ENCODE measurements at regions not wholly inside any gene's neighbourhood (a gene's known extent, or its start where the extent isn't known, plus 50 kb on each side); places are given as distances from the start of the nearest gene placed in this dataset.
"Not testable (repeated sequence)": the region's sequence is repeated elsewhere in the genome, so short reads cannot be mapped to it uniquely, and the experiment has no call there.

DNA sequence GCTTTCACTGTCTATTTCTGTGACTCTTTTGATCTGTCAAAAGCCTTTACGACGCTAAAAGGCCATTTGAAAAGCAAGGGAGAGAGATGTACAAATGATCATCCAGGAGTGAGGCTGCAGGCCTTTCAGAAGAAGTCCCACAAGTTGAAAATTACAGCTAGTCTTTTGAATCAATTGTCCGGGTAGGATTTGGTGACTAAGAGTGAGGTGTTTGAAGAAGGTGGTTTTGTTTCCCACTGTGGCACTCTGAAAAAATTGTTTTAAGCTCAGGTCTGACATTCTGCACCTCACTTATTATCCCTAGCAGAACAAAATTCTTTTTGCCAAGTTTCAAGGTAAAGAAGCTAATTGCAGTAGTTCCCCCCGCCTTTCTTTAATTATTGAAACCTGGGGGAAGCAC lies 50.8 kb upstream of the TMEM108 start:
- DNase-seq: no peak

DNA sequence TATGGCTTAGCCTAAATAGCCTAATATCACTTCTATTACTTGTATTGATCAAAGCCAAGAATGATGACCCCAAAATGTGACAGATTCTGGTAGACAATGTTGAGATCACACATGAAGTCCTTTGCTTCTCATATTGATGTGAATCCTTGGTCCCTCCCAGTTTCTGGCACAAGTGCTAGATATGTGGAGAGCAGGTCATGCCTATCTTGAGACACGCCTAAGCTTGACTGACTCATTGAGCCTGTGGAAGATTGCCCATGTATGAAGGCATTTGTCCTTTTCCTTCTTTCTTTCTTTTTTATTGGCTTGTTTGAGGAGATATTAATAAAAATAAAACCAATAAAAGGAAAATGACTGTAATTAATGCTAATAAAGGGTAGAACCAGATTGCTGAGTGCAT lies 54.0 kb upstream of the TMEM108 start:
- DNase-seq: no peak

DNA sequence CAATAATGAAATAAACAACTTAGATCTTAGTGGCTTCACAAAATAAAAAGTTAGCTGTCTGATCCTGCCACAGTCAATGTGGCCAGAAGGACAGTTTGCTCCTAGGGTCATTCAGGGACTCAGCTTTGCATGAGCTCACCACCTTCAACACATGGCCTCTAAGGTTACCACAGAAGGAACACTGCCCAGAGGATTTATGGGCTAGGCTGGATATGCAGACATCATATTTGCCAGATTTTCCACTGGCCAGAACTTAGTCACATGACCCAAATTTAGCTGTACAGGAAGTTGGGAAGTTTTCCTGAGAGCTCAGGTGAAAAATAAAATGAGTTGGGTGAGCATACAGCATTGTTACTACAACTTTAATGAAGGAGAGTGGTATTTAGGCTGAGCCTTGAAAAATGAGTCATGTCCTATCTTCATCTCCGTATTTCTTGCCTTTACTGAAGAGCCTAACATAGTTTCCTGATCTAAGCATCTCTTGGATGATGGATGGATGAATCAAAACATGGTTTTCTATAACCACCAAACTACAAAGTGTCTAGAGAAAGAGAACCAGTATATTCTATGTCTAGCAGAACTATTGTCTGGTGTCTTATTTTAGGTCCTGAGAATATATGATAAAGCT lies 54.9 kb upstream of the TMEM108 start:
- DNase-seq: no peak

DNA sequence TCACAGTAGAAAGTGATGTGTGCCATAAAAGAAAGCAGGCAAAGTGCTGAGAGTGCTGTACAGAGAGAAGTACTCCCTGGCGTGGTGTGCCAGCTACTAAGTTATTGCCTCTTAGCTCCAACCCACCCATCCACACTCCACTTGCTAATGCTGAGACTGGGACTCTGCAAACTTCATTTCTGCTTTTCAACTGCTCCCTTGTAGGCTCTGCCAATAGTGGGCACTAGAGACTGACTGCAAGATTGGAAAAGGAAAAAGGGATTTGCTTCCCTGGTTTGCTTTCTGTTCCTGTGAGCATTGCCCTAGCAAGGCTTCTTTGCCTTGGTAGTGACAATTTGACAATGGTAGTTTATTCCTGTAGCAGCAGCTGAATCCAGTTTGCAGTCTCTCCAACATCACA lies 56.5 kb upstream of the TMEM108 start:
- no peak for DNase-seq

DNA sequence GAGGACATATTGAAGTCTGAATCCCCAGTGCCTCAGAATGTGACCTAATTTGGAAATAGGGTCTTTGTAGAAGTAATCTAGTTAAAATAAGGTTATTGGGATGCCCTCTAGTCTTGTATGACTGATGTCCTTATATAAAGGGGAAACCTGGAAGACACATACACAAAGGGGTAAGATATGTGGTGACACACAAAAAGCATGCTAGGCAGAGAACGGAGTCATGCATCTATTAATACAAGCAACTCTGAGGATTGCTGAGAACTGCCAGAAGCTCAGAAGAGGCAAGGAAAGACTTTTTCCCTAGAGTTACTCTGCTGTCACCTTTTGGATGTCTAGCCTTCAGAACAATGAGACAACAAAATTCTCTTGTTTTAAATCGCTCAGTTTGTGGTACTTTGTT lies 58.1 kb upstream of the TMEM108 start:
- no peak for DNase-seq

DNA sequence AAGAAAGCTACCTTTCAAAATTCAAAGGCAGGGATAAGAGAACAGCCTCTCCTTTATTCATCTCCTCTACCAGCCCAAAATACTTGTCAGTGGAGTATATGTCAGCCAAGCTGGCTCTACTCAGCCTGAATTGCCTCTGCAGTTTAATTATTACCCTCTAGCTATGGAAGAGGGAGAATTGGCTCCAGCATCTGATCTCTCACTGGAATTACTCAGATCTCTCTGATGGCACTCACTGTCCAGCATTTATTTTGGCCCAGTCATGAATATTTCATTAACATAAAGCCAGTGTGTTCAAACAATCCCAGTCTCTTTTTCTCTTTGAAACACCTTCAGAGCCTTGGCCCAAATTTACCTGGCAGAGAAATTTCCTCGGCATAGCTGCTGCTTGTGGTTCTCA lies 58.6 kb upstream of the TMEM108 start:
- DNase-seq: no peak

DNA sequence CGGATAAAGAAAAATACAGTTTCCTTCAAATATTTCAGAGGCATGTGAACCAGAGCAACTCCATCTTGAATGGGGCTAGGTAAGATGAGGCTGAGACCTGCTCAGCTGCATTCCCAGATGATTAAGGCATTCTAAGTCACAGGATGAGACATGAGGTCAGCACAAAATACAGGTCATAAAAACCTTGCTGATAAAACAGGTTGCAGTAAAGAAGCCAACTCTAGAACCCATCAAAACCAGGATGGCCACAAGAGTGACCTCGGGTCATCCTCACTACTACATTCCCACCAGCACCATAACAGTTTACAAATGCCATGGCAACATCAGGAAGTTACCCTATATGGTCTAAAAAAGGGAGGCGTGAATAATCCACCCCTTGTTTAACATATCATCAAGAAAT lies 59.2 kb upstream of the TMEM108 start:
- DNase-seq: not testable (repeated sequence)

DNA sequence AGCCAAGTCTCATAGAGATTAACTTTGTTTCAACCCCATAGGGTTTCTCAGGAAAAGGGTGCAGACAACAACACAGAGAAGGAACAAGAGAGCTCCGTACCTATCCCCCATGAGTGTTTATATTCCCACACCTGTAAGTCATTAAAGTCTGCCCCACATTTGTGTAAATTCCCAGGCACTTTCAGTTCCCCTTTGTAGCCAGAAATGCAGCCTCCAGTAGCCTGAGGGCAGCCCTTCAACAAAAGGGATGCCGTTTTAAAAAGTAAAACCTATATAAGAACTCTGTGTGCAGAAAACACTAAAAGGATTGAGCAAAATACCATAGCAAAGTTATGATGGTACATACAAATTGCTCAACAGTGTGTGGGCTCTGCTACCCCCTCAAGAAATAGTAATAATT lies 59.7 kb upstream of the TMEM108 start:
- no peak for DNase-seq

DNA sequence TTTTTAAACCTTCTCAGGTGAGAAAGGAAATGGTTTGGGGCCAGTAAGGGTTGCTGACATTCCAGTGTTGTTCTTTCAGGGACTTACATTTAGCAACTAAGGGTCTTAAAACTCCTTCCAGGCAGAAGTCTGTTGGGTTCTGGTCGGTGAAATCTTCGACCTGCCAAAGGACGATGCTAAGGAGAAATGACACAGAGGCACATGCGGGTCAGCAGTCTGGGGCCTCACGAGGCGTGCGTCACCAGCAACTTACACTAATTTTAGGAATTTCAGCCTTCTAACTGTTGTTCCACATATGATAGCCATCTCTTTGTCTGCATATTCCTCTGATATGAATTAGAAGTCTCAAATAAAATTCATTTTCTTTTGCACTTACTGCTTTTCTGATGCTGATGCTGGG lies 64.1 kb upstream of the TMEM108 start:
- no peak for DNase-seq

DNA sequence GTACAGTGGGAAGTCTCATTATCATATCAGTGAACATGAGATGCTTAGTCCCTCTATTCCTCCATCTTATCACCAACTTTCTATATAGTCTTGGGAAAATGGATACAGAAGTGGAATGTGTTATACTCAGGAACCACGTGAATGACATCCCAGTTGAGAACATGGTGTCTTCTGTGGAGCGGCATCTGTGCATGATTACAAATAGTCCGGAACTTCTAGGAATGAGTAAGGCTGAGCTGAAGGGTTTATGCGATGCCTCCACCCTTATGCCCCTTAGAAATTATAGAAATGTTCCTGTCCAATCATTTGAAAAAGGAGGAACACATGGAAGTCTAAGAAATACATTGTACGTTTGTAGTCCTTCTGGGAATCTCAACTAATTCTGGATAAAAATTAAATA lies 64.8 kb upstream of the TMEM108 start:
- DNase-seq: no peak

DNA sequence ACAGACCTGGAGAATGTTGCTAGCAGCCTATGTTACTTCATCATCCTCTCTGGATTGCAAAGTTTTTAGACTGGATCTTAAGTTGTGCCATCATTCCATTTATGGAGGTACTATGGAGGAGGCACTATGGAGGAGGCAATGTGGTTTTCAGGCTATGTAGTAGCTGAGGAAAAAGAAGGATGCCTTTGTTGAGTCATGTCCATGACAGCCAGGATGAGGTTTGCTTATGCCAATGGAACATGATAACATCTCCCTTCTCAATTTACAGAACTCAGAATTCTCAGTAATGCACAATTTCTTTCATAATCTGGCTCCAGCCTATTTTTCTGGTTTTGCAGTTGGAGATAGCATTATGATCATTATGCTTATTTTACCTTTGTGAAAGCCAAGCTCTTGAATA lies 65.9 kb upstream of the TMEM108 start:
- no peak for DNase-seq

DNA sequence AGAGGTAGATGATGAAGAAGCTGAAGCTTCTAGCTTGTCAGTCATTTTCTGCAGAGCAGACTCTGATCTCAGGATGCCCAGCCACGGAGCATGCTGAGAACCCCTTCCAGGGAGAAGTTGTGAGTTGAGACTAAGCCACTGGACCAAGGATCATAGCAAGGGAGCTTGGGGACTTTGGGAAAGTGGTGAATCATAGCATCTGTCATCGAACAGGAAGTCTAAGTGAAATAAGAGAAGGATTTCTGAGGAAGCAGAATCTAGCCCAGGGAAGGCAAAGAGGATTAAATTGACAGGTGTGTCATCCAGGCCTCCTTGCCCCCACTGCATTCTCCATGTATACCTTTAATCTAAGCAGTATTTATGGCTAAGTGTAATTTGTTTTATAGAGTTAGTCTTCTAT lies 71.8 kb upstream of the TMEM108 start:
- DNase-seq: no peak

DNA sequence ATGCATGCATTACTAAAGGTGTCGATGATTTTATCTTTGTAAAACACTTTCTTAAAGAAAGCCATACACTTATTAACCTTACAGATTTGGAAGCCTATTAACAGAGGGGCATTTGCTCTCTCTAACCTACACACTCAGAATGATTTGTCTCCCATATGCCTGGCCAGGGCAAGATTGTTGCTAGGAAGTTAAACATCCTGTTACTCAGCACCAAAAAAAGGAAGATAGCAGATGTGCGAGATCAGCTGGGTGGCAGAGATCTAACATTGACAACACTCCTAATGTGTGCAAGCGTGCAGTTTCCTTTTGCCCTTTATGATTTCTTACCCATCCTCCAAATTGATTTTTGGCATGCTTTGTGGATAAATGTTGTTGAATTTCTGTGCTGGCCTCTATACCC lies 73.9 kb upstream of the TMEM108 start:
- DNase-seq: no peak

DNA sequence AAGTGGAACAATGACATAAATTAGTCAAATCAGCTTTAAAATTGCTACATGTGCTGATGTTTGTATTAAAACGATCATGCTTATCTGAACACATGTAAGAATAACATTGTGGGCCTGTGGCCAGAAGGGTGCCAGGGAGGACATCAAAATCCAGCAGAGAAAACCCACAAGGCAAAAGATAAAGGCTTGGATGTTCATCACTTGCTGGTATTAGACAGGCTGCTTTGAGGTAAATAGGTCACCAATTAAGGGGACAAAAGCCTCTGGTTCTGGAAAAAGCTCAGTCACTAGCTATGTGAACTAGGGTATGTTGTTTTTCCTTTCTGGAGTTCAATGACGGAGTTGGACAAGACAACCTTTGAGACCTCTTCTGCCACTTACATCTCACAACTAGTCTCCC lies 74.4 kb upstream of the TMEM108 start:
- no peak for DNase-seq

DNA sequence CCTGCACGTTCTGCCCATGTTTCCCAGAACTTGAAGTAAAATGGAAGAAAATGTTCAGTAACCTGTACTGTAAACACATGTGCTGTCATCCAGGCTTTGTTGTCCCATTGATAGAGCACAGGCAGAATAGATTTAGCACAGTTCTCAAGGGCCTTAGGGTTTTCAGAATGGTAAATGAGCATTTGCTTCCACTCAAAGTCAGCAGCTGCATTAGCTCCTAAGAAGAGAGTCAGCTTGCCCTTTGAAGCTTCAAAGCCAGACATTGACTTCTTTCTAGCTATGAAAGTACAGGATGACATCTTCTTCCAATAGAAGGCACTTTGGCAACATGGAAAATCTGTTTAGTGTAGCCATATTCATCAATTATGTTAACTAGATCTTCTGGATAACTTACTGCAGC lies 76.2 kb upstream of the TMEM108 start:
- no peak for DNase-seq

DNA sequence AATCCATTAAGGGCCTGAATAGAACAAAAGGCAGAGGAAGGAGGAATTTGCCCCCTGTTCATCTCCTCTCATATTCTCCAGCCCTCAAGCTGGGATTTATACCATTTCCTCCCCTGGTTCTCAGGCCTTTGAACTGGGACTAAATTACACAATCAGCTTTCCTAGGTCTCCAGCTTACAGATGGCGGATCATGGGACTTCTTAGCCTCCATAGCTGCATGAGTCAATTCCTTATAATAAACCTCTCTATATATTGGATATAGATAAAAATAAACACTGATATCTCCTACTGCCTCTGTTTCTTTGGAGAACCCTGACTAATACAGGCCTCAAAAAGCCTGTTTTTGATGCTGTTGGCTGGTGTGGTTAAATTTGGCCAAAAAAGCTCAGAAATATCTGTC lies 84.5 kb upstream of the TMEM108 start:
- DNase-seq: no peak

DNA sequence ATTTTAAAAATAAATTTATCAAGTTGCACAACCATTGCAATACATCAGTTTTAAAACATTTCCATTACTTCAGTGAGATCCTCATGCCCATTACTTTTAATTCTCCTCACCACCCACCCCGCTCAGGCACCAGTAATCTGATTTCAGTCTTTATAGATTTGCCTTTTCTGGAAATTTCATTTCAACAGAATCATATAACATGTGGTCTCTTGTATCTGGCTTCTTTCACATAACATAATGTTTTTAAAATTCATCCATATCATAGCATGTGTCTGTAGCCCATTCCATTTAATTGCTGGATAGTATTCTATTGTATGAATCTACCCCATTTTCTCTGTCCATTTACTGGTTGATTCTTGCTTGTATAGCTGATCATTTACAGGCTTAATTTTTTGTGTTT lies 110.3 kb upstream of the TMEM108 start:
- DNase-seq: no peak

DNA sequence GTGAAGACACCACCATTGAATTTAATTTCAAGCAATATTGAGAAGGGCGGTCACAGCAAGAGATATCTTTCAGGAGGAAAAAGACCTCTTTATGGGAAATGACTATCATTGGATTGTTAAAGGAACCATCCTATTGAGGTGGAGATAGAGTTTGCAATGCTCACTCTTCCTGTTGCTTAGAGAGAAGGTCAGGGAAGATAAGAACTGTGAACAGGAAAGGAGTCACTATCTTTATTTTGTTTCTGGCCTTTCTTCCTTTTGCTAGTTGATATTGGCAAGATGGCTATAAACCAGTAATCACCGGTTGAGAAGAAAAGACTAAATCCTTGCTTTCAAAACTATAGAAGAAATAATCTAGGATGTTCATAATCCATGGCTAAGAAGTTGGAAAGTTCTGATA lies 112.1 kb upstream of the TMEM108 start:
- no peak for DNase-seq

DNA sequence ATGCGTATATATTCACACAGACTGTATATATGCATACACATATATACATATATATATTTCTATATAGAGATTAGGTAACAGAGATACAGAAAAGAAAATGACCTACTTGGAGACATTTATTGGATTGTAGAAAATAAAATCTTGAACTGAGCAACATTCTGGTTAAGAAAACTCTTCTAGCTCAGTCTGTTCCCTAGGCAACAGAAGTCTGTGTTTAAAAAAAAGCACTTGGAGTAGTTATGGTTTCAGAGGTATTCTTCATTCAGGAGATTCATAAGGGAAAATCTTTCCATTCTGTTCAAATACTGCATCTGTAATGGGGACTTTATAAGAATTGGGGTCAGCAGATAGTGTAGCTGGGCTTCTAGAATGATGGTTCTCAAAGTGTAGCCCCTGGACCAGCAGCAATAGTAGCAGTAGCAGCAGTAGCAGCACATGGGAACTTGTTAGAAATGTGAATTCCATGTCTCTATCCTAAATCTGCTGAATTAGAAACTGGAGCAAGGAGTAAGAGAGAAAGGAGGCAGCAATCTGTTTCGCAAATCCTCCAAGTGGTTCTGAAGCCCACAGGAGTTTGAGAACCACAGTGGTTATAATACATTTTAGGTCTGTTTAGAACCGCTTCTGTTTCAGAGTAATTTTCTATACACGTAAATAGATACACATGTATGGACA lies 112.8 kb upstream of the TMEM108 start:
- no peak for DNase-seq

DNA sequence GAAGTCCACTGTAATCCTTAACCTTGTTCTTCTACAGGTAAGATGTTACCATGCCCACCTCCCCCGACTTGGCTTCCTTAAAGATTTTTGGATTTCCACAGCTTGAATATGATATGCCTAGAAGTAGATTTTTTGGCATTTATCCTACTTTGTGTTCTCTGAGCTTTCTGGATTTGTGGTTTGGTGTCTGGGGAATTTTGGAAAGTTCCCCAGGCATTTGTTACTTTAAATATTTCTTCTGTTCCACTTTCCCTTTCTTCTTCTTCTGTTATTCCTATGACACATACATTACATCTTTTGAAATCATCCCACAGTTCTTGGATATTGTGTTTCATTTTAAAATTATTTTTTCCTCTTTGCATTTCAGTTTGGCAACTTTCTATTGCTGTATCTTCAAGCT lies 122.1 kb upstream of the TMEM108 start:
- no peak for DNase-seq

DNA sequence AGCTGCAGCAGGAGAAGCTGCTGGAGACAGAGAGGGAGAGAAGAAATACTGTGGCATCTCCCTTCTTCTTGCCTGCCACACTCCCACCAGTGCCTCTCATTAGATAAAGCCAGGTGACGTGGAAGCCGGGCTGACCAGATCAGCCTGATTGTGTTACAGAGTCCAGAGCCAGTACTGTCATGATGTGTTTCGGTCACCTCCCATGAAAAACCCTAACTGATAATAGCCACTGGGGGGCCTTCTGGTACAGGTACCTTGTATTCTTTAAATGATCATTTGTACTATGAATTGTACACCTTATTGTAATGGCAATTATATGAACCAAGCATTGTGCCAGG lies 125.8 kb upstream of the TMEM108 start:
- DNase-seq: no peak

DNA sequence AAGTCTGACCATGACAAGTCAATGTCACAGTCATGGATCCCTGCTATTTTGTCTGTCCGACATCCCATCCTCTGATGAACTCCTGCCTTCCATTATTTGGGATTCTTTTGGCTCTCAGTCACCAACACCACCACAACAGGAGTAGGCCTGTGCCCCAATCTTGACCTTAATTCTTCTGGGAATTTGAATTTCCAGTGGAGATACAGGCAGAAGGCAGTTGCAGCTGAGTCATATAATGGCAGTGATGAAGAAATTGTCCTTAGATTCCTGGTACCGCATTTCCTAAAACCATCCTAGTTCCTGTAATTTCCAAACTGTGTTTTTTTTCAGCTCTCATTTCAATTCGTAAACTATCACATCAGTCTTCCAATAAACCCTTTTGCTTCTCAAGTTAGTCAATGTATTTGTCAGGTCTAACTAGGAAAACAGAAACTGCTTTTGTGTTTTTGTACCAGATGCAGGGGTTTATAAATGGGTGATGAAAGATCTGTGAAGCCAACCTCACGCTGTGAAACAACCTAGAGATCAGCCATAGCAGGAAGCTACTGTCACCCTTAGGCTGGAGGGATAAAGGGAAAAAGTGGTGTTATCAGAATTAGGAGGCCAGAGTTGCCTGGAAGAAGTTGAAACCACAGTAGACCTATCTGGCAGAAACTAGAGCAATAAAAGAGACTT lies 126.3 kb upstream of the TMEM108 start:
- no peak for DNase-seq

DNA sequence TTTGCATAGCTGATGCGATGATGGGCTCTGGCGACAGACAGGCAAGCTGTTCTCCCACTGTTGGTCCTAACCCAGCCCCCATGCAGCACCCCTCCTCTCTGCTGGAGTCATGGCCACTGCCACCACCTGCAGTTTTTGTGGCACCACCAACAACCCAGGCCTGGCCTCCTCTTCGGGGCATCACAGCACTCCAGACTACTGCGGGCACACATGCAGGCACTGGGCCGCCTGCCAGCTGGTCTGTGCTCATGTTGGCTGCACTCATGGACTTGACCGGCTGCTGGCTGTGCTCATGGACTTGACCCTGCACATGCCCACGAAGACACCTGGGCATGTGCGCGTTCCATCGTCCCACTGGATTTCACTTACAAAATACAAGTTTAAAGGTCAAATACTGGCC lies 130.9 kb upstream of the TMEM108 start:
- DNase-seq: no peak

DNA sequence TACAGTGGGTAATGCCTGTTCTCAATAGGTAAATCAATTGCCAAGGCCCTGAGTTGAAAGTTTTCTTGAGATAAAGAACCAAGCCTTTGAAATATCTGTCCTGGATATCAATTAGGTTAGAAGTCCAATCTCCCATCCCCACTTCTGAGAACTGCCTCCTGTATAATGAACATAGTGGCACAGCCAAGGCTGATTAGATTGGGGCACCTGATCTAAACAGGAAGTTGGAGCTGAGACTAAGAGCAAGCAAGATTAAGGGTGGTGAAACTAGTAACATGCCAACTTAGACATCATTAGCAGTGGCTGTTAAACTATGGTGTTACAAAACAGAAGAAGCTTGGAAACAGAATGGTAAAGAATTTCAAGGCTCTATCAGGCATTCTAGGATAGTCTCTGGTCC lies 137.7 kb upstream of the TMEM108 start:
- DNase-seq: no peak

DNA sequence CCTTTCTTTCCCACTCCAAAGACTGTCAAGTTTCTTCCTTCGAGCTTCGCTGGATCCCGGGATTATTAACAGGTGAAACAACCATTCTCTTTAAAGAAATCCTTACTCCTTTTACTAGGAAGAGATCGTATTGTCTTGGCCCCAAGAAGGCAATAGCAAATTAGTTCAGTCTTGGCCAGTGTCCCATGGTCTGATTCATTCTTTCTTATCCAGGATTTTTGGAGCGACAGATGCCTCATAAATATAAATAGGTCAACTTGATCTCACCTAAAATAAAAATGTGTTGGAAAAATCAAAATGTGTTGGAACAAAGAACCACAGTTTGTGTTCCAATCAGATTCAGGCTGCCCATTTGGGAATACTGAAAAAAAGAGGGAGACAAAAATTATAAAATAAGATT lies 140.1 kb upstream of the TMEM108 start:
- DNase-seq: no peak
